KMS-11 (cell line): ENCODE measurements at regions not wholly inside any gene's neighbourhood (a gene's known extent, or its start where the extent isn't known, plus 50 kb on each side); places are given as distances from the start of the nearest gene placed in this dataset.

Experiments used
- H2AFZ ChIP-seq: fragments of 200-600 bp; sonication (generic); 2 replicates; pipeline ENCODE4 v1.6.1; 2016; ENCODE audit warnings: antibody characterized with exemption, mixed run types, low read depth
- H3K27ac ChIP-seq: fragments of 200-600 bp; sonication (generic); 2 replicates; pipeline ENCODE4 v1.6.1; 2016; ENCODE audit warnings: mild to moderate bottlenecking, mixed run types
- H3K27me3 ChIP-seq: fragments of 200-600 bp; sonication (generic); 2 replicates; pipeline ENCODE4 v1.6.1; 2017; ENCODE audit warnings: mild to moderate bottlenecking, low read depth, mixed run types, moderate library complexity; ENCODE audit not compliant: insufficient read depth
- H3K36me3 ChIP-seq: fragments of 200-600 bp; sonication (generic); 2 replicates; pipeline ENCODE4 v1.6.1; 2017; ENCODE audit warnings: mild to moderate bottlenecking, mixed run types; ENCODE audit not compliant: insufficient read depth
- H3K4me1 ChIP-seq: fragments of 200-600 bp; sonication (generic); 2 replicates; pipeline ENCODE4 v1.6.1; 2016; ENCODE audit warnings: mild to moderate bottlenecking, low read depth, mixed run types; ENCODE audit not compliant: poor library complexity, severe bottlenecking
- H3K4me2 ChIP-seq: fragments of 200-600 bp; sonication (generic); 2 replicates; pipeline ENCODE4 v1.7.0; 2016; ENCODE audit warnings: mild to moderate bottlenecking, mixed run types
- H3K4me3 ChIP-seq: fragments of 200-600 bp; sonication (generic); IDR thresholded peaks from 2 replicates; pipeline ENCODE4 v1.6.1; 2017; ENCODE audit warnings: low read depth, low read length, mixed read lengths; ENCODE audit not compliant: insufficient read depth
- H3K79me2 ChIP-seq: fragments of 200-600 bp; sonication (generic); 2 replicates; pipeline ENCODE4 v1.6.1; 2016; ENCODE audit warnings: low read depth, mixed run types; ENCODE audit not compliant: insufficient read depth
- H3K9ac ChIP-seq: fragments of 200-600 bp; sonication (generic); 2 replicates; pipeline ENCODE4 v1.6.1; 2016; ENCODE audit warnings: mild to moderate bottlenecking, mixed run types
- H4K20me1 ChIP-seq: fragments of 200-600 bp; sonication (generic); 2 replicates; pipeline ENCODE4 v1.6.1; 2016; ENCODE audit warnings: mild to moderate bottlenecking, mixed run types; ENCODE audit not compliant: insufficient read depth
- TF ChIP-seq, protein P1 (sequence below): fragments of 200-600 bp; sonication (generic); conservative IDR thresholded peaks from 2 replicates; pipeline ENCODE4 v1.6.1; 2017; ENCODE audit warnings: low read depth, mild to moderate bottlenecking, antibody characterized with exemption, low read length, moderate library complexity, mixed read lengths

DNA sequence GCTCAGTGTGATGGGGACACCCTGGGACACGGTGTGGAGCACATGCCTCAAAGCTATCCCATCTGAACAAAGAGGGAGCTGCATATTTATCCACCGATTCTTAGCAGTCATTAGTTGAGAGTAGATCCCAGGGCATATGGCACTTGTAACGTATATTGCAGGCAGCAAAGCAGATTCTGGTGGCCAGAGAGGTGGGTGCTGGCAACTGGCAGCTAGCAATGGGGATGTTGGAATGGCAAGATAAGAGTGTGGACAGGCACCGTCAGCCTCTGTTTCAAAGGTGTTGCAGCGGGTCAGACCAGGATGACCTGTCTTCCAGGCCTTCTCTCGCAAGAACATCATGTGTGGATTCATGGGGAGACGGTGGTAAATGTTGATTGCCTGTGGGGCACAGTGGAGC, 54.0 kb upstream of the ADRA1D start:
- H4K20me1 ChIP-seq, result no peaks in the 10 kb centered on the region
- H3K9ac ChIP-seq, result no peak overlapping the region
- TF ChIP-seq, protein P1, sequence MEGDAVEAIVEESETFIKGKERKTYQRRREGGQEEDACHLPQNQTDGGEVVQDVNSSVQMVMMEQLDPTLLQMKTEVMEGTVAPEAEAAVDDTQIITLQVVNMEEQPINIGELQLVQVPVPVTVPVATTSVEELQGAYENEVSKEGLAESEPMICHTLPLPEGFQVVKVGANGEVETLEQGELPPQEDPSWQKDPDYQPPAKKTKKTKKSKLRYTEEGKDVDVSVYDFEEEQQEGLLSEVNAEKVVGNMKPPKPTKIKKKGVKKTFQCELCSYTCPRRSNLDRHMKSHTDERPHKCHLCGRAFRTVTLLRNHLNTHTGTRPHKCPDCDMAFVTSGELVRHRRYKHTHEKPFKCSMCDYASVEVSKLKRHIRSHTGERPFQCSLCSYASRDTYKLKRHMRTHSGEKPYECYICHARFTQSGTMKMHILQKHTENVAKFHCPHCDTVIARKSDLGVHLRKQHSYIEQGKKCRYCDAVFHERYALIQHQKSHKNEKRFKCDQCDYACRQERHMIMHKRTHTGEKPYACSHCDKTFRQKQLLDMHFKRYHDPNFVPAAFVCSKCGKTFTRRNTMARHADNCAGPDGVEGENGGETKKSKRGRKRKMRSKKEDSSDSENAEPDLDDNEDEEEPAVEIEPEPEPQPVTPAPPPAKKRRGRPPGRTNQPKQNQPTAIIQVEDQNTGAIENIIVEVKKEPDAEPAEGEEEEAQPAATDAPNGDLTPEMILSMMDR, result no peak
- H3K4me2 ChIP-seq, result no peak overlapping the region
- H3K36me3 ChIP-seq, result no peaks in the 10 kb centered on the region
- no peak overlapping the region for H3K27ac ChIP-seq
- no peak overlapping the region for H3K4me3 ChIP-seq
- H3K27me3 ChIP-seq, result no peaks in the 10 kb centered on the region
- H3K4me1 ChIP-seq, result no peaks in the 10 kb centered on the region
- no peak overlapping the region for H2AFZ ChIP-seq
- H3K79me2 ChIP-seq, result no peaks in the 10 kb centered on the region

DNA sequence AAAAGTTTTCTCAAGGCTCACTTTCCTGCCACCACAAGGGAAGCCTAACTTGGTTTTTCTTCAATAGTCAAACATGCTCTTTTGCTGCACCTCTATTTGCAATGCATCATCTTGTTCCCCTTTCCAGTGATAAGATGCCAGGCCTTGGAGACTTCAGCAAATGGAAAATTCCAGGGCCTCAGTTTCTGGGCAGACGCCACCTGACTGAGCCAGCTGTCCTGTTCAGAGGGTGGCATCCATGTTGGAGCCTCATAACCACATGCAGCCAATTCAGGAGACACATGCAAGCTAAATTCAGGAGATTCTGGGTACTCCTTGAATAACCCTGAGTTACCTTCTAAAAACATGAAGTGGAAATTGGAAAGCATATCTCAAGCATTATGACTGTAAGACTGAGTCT, 51.8 kb upstream of the ADRA1D start:
- TF ChIP-seq, protein P1, result no peak
- Histone ChIP-seq H3K9ac (no peak overlapping the region), H3K4me2 (no peak overlapping the region), H3K36me3 (no peaks in the 10 kb centered on the region), H3K4me3 (no peak overlapping the region), H2AFZ (no peak overlapping the region), H4K20me1 (no peaks in the 10 kb centered on the region), H3K79me2 (no peaks in the 10 kb centered on the region), H3K27ac (no peak overlapping the region), H3K27me3 (no peaks in the 10 kb centered on the region), H3K4me1 (no peaks in the 10 kb centered on the region)

DNA sequence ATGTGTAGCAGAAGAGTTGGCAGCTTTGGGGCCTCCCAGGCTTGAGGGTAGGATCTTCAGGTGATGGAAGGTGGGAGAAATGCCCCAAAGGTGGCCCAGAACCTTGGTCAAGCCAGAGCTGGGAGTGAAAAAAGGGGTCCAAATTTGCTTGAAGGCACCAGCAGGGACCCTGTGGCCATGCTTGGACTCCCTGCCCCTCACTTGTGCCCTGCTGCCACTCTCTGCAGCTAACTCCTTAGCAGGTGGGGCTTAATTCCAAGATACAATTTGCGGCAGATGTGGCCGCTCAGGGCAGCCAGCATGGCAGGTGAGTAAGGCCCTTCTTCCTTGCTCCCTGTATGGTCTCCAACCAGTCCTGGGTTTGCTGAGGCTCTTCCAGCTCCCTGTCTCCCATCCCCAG, 51.3 kb upstream of the ADRA1D start:
- Histone ChIP-seq H3K79me2 (no peaks in the 10 kb centered on the region), H3K4me2 (no peak overlapping the region), H3K4me3 (no peak overlapping the region), H3K9ac (no peak overlapping the region), H3K27ac (no peak overlapping the region), H3K4me1 (no peaks in the 10 kb centered on the region), H2AFZ (no peak overlapping the region), H3K36me3 (no peaks in the 10 kb centered on the region), H4K20me1 (no peaks in the 10 kb centered on the region), H3K27me3 (no peaks in the 10 kb centered on the region)
- TF ChIP-seq, protein P1, result no peak

DNA sequence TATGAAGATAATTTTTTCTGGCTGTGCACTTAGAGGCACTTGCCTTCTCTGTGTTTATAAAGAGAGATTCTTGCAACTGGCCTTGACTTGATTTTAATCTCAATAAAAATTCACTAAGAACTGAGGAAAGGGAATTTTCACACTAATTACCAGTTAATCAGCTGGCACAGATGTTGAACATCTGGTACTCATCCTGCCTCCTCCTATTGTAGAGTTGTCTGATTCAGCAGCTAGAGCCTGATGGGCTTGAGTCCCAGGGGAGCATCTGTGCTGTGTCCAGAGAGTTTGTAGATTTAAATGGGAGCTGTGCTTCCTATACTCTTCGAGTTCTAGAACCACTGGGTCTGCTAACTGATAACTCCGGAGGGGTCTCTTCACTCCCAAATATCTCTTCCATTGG, 50.7 kb upstream of the ADRA1D start:
- Histone ChIP-seq H4K20me1 (no peaks in the 10 kb centered on the region), H3K4me3 (no peak overlapping the region), H3K4me2 (no peak overlapping the region), H2AFZ (no peak overlapping the region), H3K79me2 (no peaks in the 10 kb centered on the region), H3K4me1 (no peaks in the 10 kb centered on the region), H3K36me3 (no peaks in the 10 kb centered on the region), H3K27ac (no peak overlapping the region), H3K9ac (no peak overlapping the region), H3K27me3 (no peaks in the 10 kb centered on the region)
- TF ChIP-seq, protein P1, result no peak

DNA sequence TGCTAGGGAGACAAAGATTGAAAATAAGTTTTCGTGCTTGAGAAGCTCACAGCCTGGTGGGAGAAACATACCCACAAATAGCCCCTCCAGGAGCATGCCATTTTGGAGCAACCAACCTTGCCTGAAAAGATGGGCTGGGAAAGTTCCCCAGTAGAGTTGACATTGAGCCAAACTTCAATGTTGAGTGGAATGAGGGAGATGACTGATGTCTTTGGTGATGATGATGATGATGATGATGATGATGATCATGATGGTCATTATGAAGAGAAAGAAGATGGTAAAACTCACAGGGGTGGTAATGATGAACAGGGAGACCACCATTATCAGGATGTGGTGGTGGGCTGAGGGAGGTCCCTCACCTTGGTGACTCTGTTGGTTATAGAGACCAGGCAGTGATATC, 50.1 kb upstream of the ADRA1D start:
- H2AFZ ChIP-seq, result no peak overlapping the region
- no peak overlapping the region for H3K9ac ChIP-seq
- H3K36me3 ChIP-seq, result no peaks in the 10 kb centered on the region
- no peak overlapping the region for H3K4me2 ChIP-seq
- H3K27me3 ChIP-seq, result no peaks in the 10 kb centered on the region
- H3K27ac ChIP-seq, result no peak overlapping the region
- no peaks in the 10 kb centered on the region for H3K4me1 ChIP-seq
- TF ChIP-seq, protein P1, result no peak
- no peak overlapping the region for H3K4me3 ChIP-seq
- H3K79me2 ChIP-seq, result no peaks in the 10 kb centered on the region
- H4K20me1 ChIP-seq, result no peaks in the 10 kb centered on the region
